GM12865 (cell line): ENCODE measurements at regions not wholly inside any gene's neighbourhood (a gene's known extent, or its start where the extent isn't known, plus 50 kb on each side); places are given as distances from the start of the nearest gene placed in this dataset.

Source experiments
- DNase-seq: peaks from one replicate; pipeline ENCODE4 v3.0.0; 2010; ENCODE audit warnings: low read depth
- H3K4me3 ChIP-seq: 2 replicates; pipeline ENCODE4 v1.5.1; 2011; ENCODE audit warnings: mild to moderate bottlenecking, low read depth, low read length, control low read depth
- CTCF ChIP-seq: IDR thresholded peaks from 2 replicates; pipeline ENCODE4 v1.5.1; 2011; ENCODE audit warnings: low read length, control low read depth, low read depth, inconsistent platforms; ENCODE audit not compliant: insufficient read depth; ENCODE audit errors: missing control alignments

- TF ChIP-seq CTCF = no peak
- H3K4me3 ChIP-seq = no peak overlapping the region
- no peak for DNase-seq
Measured at GRCh38 chr3:145209561-145209960, 951.4 kb downstream of the PLOD2 start.

GRCh38 chr3:145219355-145220235 is 941.4 kb downstream of the PLOD2 start:
- no peak overlapping the region for H3K4me3 ChIP-seq
- no peak for TF ChIP-seq CTCF
- no peak for DNase-seq

GRCh38 chr3:145224886-145225285 is 936.1 kb downstream of the PLOD2 start:
- no peak overlapping the region for H3K4me3 ChIP-seq
- no peak for DNase-seq
- TF ChIP-seq CTCF = no peak

GRCh38 chr3:145243875-145244274 is 917.1 kb downstream of the PLOD2 start:
- TF ChIP-seq CTCF = no peak
- DNase-seq = no peak
- H3K4me3 ChIP-seq = no peak overlapping the region

GRCh38 chr3:145244327-145244726 is 916.7 kb downstream of the PLOD2 start:
- DNase-seq = no peak
- TF ChIP-seq CTCF = no peak
- H3K4me3 ChIP-seq = no peak overlapping the region

GRCh38 chr3:145246291-145246690 is 914.7 kb downstream of the PLOD2 start:
- H3K4me3 ChIP-seq = no peak overlapping the region
- DNase-seq = no peak
- TF ChIP-seq CTCF = no peak

GRCh38 chr3:145248928-145249327 is 912.1 kb downstream of the PLOD2 start:
- TF ChIP-seq CTCF = no peak
- H3K4me3 ChIP-seq = no peak overlapping the region
- DNase-seq = no peak
